ENCODE measurements at regions not wholly inside any gene's neighbourhood (a gene's known extent, or its start where the extent isn't known, plus 50 kb on each side); places are given as distances from the start of the nearest gene placed in this dataset.

GRCh38 chr4:152115794-152116193 is 355.0 kb upstream of the GATB start:
- DNase-seq (ENCODE audit: low spot score) (no peak), FAIRE-seq (no peak)

- FAIRE-seq (no peak), DNase-seq (ENCODE audit: low spot score) (no peak)
Measured at GRCh38 chr4:152115118-152115517, 354.3 kb upstream of the GATB start.

GRCh38 chr4:152114562-152114961 is 353.8 kb upstream of the GATB start:
- FAIRE-seq (no peak), DNase-seq (ENCODE audit: low spot score) (no peak)

- no peak for FAIRE-seq
- DNase-seq (ENCODE audit: low spot score), result no peak
Measured at GRCh38 chr4:152112887-152113286, 352.1 kb upstream of the GATB start.

- no peak for FAIRE-seq
- no peak for DNase-seq (ENCODE audit: low spot score)
Measured at GRCh38 chr4:152112190-152112589, 351.4 kb upstream of the GATB start.

- DNase-seq (ENCODE audit: low spot score) (no peak), FAIRE-seq (no peak)
Measured at GRCh38 chr4:152110780-152111179, 350.0 kb upstream of the GATB start.

- DNase-seq (ENCODE audit: low spot score) (no peak), FAIRE-seq (no peak)
Measured at GRCh38 chr4:152109531-152110509, 349.0 kb upstream of the GATB start.

GRCh38 chr4:152107736-152108500 is 347.1 kb upstream of the GATB start:
- FAIRE-seq (no peak), DNase-seq (ENCODE audit: low spot score) (no peak)

GRCh38 chr4:152106781-152107321 is 346.0 kb upstream of the GATB start:
- DNase-seq (ENCODE audit: low spot score), result peak; percentile 80

GRCh38 chr4:152106113-152106763 is 345.4 kb upstream of the GATB start:
- FAIRE-seq, result peak; percentile 92
- peak; percentile 89 for DNase-seq (ENCODE audit: low spot score)

More at GRCh38 chr4:152106781-152107321, 346.0 kb upstream of the GATB start:
- FAIRE-seq, result peak; percentile 76

- no peak for FAIRE-seq
Measured at GRCh38 chr4:152104901-152105357, 344.1 kb upstream of the GATB start.

GRCh38 chr4:152104356-152104755 is 343.5 kb upstream of the GATB start:
- FAIRE-seq (no peak), DNase-seq (ENCODE audit: low spot score) (no peak)

More at GRCh38 chr4:152104901-152105357, 344.1 kb upstream of the GATB start:
- DNase-seq (ENCODE audit: low spot score), result no peak

- no peak for DNase-seq (ENCODE audit: low spot score)
- no peak for FAIRE-seq
Measured at GRCh38 chr4:152103181-152103901, 342.5 kb upstream of the GATB start.

GRCh38 chr4:152102436-152103000 is 341.7 kb upstream of the GATB start:
- no peak for DNase-seq (ENCODE audit: low spot score)
- no peak for FAIRE-seq

- peak; percentile 16 for DNase-seq (ENCODE audit: low spot score)
- no peak for FAIRE-seq
Measured at GRCh38 chr4:152101556-152102435, 341.0 kb upstream of the GATB start.

- FAIRE-seq (no peak), DNase-seq (ENCODE audit: low spot score) (no peak)
Measured at GRCh38 chr4:152100379-152101201, 339.8 kb upstream of the GATB start.

GRCh38 chr4:152099981-152100378 is 339.2 kb upstream of the GATB start:
- no peak for FAIRE-seq
- no peak for DNase-seq (ENCODE audit: low spot score)

GRCh38 chr4:152099555-152099954 is 338.7 kb upstream of the GATB start:
- no peak for FAIRE-seq

More at GRCh38 chr4:152099555-152099954, 338.7 kb upstream of the GATB start:
- no peak for DNase-seq (ENCODE audit: low spot score)

Measured in RCC 7860 (cell line).